GM21423 (cell line): ENCODE measurements at regions not wholly inside any gene's neighbourhood (a gene's known extent, or its start where the extent isn't known, plus 50 kb on each side); places are given as distances from the start of the nearest gene placed in this dataset.

Source experiments
- ATAC-seq: cut with Tn5 transposase; IDR thresholded peaks from one replicate; pipeline ENCODE4 v1.9.1; 2021; ENCODE audit warnings: mild to moderate bottlenecking, moderate library complexity; ENCODE audit not compliant: unreplicated experiment

- no peak for ATAC-seq
Measured at GRCh38 chr11:42257534-42257933, 798.1 kb upstream of the LRRC4C start.

- ATAC-seq: no peak
Measured at GRCh38 chr11:42265072-42265471, 805.6 kb upstream of the LRRC4C start.

- no peak for ATAC-seq
Measured at GRCh38 chr11:42271306-42271705, 811.9 kb upstream of the LRRC4C start.

- no peak for ATAC-seq
Measured at GRCh38 chr11:42273977-42274376, 814.5 kb upstream of the LRRC4C start.

- no peak for ATAC-seq
Measured at GRCh38 chr11:42296910-42297309, 837.5 kb upstream of the LRRC4C start.

GRCh38 chr11:42299780-42300179 lies 840.3 kb upstream of the LRRC4C start:
- no peak for ATAC-seq

GRCh38 chr11:42301777-42302176 lies 842.3 kb upstream of the LRRC4C start:
- no peak for ATAC-seq

GRCh38 chr11:42311514-42311913 lies 852.1 kb upstream of the LRRC4C start:
- no peak for ATAC-seq

GRCh38 chr11:42311944-42312343 lies 852.5 kb upstream of the LRRC4C start:
- no peak for ATAC-seq

- no peak for ATAC-seq
Measured at GRCh38 chr11:42315267-42315666, 855.8 kb upstream of the LRRC4C start.

- no peak for ATAC-seq
Measured at GRCh38 chr11:42315846-42316245, 856.4 kb upstream of the LRRC4C start.

GRCh38 chr11:42319921-42320320 lies 860.5 kb upstream of the LRRC4C start:
- no peak for ATAC-seq

GRCh38 chr11:42329929-42330565 lies 870.6 kb upstream of the LRRC4C start:
- no peak for ATAC-seq

- no peak for ATAC-seq
Measured at GRCh38 chr11:42337786-42338455, 878.5 kb upstream of the LRRC4C start.

- ATAC-seq: no peak
Measured at GRCh38 chr11:42344204-42344792, 884.8 kb upstream of the LRRC4C start.

GRCh38 chr11:42345933-42346332 lies 886.5 kb upstream of the LRRC4C start:
- no peak for ATAC-seq

- ATAC-seq: no peak
Measured at GRCh38 chr11:42363701-42364100, 904.2 kb upstream of the LRRC4C start.

- ATAC-seq: no peak
Measured at GRCh38 chr11:42390116-42390515, 921.7 kb upstream of the API5 start.

GRCh38 chr11:42397483-42397882 lies 914.3 kb upstream of the API5 start:
- ATAC-seq: no peak

GRCh38 chr11:42407341-42407740 lies 904.5 kb upstream of the API5 start:
- ATAC-seq: no peak

- ATAC-seq: no peak
Measured at GRCh38 chr11:42410251-42410955, 901.4 kb upstream of the API5 start.

- no peak for ATAC-seq
Measured at GRCh38 chr11:42412590-42412989, 899.2 kb upstream of the API5 start.
